Dendritic cell treated with granulocyte-macrophage colony-stimulating factor and Interleukin-4, amounts not matched to agents 40 ng/mL and 50 ng/mL, for 4 days (primary cell): ENCODE measurements at regions not wholly inside any gene's neighbourhood (a gene's known extent, or its start where the extent isn't known, plus 50 kb on each side); places are given as distances from the start of the nearest gene placed in this dataset.
"Not testable (repeated sequence)": the region's sequence is repeated elsewhere in the genome, so short reads cannot be mapped to it uniquely, and the experiment has no call there.

Source experiments
- H3K27ac Mint-ChIP-seq: one replicate; pipeline ENCODE4 v1.8.0; 2022; ENCODE audit warnings: mild to moderate bottlenecking, mixed read lengths
- H3K27me3 Mint-ChIP-seq: one replicate; pipeline ENCODE4 v1.8.0; 2022; ENCODE audit warnings: mild to moderate bottlenecking, mixed read lengths
- H3K36me3 Mint-ChIP-seq: one replicate; pipeline ENCODE4 v1.8.0; 2022; ENCODE audit warnings: low read depth, mixed read lengths
- H3K4me1 Mint-ChIP-seq: one replicate; pipeline ENCODE4 v1.8.0; 2022; ENCODE audit warnings: low read depth, mixed read lengths
- H3K4me3 Mint-ChIP-seq: one replicate; pipeline ENCODE4 v1.8.0; 2022; ENCODE audit warnings: mild to moderate bottlenecking, moderate library complexity, mixed read lengths
- H3K9me3 Mint-ChIP-seq: one replicate; pipeline ENCODE4 v1.8.0; 2022; ENCODE audit warnings: mixed read lengths
- intact Hi-C: fragments of 100-400 bp; cut with micrococcal nuclease; formaldehyde crosslinking; loops from one replicate; pipeline ENCODE4 v1.15.0; 2022

DNA sequence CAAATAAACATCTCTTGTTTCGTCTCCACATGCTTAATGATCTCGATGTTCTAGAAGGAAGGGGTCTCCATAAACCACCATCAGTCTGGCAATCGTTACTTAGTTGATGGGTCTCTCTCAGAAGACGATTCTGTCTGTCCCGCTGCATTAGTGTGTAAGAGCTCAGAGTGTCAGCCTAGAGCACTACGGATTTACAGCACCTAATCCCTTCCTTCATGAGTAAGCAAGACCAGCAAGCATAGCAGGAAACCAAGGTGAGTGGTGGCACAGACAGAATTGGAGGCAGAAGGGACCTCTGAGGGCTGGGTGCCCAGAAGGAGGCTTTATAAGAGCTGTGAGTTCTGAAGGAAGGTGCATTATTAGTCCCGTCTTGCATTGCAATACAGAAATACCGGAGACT lies 440.1 kb downstream of the RBFOX1 start:
- H3K9me3 Mint-ChIP-seq, result peaks cover 33% of the 10 kb centered on the region
- H3K36me3 Mint-ChIP-seq, result no peaks in the 10 kb centered on the region
- no peak overlapping the region for H3K27ac Mint-ChIP-seq
- H3K4me3 Mint-ChIP-seq, result no peak overlapping the region
- H3K4me1 Mint-ChIP-seq, result no peaks in the 10 kb centered on the region
- H3K27me3 Mint-ChIP-seq, result no peaks in the 10 kb centered on the region
- intact Hi-C loops, result no loop called here

DNA sequence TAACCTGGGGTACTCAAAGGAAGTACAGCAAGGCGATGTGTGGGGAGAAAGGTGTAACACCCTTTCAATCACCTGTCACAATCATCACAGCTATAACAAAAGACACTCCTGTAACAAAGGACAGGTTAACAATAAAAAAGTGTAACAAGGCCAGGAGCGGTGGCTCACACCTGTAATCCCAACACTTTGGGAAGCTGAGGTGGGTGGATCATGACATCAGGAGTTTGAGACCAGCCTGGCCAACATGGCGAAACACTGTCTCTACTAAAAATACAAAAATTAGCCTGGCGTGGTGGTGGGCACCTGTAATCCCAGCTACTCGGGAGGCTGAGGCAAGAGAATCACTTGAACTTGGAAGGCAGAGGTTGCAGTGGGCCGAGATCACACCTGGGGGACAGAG lies 436.4 kb downstream of the RBFOX1 start:
- H3K9me3 Mint-ChIP-seq, H3K4me1 Mint-ChIP-seq, H3K27ac Mint-ChIP-seq, intact Hi-C loops, H3K36me3 Mint-ChIP-seq, H3K27me3 Mint-ChIP-seq, H3K4me3 Mint-ChIP-seq: not testable (repeated sequence)

- no peak overlapping the region for H3K27ac Mint-ChIP-seq
Observed at GRCh38 chr16:7765079-7765550, 432.5 kb downstream of the RBFOX1 start.

DNA sequence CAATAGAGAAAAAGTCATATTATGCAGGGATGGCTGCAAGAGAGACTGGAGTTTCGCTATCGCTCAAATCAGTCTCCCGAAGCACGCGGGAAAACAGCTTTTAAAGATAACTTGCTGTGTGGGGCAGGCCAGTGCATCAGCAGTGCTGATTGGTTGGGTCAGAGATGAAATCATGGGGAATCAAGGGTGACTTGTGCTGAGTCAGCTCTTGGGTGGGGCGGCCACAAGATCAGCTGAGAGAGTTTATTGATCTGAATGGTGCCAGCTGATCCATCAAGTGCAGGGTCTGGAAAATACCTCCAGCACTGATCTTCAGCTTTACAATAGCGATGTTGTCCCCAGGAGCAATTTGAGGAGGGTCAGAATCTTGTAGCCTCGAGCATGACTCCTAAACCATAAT lies 430.5 kb downstream of the RBFOX1 start:
- Mint-ChIP-seq H3K27ac (no peak overlapping the region), H3K4me3 (no peak overlapping the region), H3K27me3 (no peaks in the 10 kb centered on the region), H3K9me3 (no peaks in the 10 kb centered on the region), H3K4me1 (no peaks in the 10 kb centered on the region), H3K36me3 (no peaks in the 10 kb centered on the region)
- intact Hi-C loops, result no loop called here

More at GRCh38 chr16:7765079-7765550, 432.5 kb downstream of the RBFOX1 start:
- Mint-ChIP-seq H3K4me3 (no peak overlapping the region), H3K36me3 (no peaks in the 10 kb centered on the region), H3K4me1 (no peaks in the 10 kb centered on the region), H3K27me3 (no peaks in the 10 kb centered on the region), H3K9me3 (peaks cover 9% of the 10 kb centered on the region)
- intact Hi-C loops, result no loop called here
